ENCODE measurements at regions not wholly inside any gene's neighbourhood (a gene's known extent, or its start where the extent isn't known, plus 50 kb on each side); places are given as distances from the start of the nearest gene placed in this dataset.

- TF ChIP-seq EP300 (IDR thresholded peaks at IDR 0.05) (no peak), POLR2A (IDR thresholded peaks at IDR 0.05) (no peak), POLR2AphosphoS5 (IDR thresholded peaks at IDR 0.05) (no peak)
- TF ChIP-seq, protein P1, sequence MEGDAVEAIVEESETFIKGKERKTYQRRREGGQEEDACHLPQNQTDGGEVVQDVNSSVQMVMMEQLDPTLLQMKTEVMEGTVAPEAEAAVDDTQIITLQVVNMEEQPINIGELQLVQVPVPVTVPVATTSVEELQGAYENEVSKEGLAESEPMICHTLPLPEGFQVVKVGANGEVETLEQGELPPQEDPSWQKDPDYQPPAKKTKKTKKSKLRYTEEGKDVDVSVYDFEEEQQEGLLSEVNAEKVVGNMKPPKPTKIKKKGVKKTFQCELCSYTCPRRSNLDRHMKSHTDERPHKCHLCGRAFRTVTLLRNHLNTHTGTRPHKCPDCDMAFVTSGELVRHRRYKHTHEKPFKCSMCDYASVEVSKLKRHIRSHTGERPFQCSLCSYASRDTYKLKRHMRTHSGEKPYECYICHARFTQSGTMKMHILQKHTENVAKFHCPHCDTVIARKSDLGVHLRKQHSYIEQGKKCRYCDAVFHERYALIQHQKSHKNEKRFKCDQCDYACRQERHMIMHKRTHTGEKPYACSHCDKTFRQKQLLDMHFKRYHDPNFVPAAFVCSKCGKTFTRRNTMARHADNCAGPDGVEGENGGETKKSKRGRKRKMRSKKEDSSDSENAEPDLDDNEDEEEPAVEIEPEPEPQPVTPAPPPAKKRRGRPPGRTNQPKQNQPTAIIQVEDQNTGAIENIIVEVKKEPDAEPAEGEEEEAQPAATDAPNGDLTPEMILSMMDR (IDR thresholded peaks at IDR 0.05), result no peak
Measured at GRCh38 chr2:52821631-52822030, 946.0 kb upstream of the CHAC2 start.
